SK-N-SH treated with all-trans-retinoic acid at 6 μM for 48 hours (cell line): ENCODE measurements at regions not wholly inside any gene's neighbourhood (a gene's known extent, or its start where the extent isn't known, plus 50 kb on each side); places are given as distances from the start of the nearest gene placed in this dataset.

ENCODE experiments used
- ATAC-seq: fragments of 200-7000 bp; cut with Tn5 transposase; 3 replicates; pipeline ENCODE4 v1.9.1; 2020; ENCODE audit warnings: mild to moderate bottlenecking, moderate library complexity
- ARNTL ChIP-seq: fragments of 450-650 bp; formaldehyde crosslinking; IDR thresholded peaks from 2 replicates; pipeline ENCODE4 v1.5.0; 2020; ENCODE audit warnings: low read depth, mild to moderate bottlenecking, moderate library complexity, borderline replicate concordance
- BACH2 ChIP-seq: fragments of 250-450 bp; sonication (Bioruptor Pico); IDR thresholded peaks from 2 replicates; pipeline ENCODE4 v1.9.0; 2021; ENCODE audit warnings: mild to moderate bottlenecking, borderline replicate concordance
- CSDC2 ChIP-seq: fragments of 250-450 bp; sonication (Bioruptor Pico); IDR thresholded peaks from 2 replicates; pipeline ENCODE4 v1.5.0; 2020; ENCODE audit warnings: mild to moderate bottlenecking, moderate library complexity
- CSRNP3 ChIP-seq: fragments of 250-450 bp; sonication (Bioruptor Pico); IDR thresholded peaks from 2 replicates; pipeline ENCODE4 v1.5.1; 2021; ENCODE audit warnings: mild to moderate bottlenecking, moderate library complexity
- ESRRG ChIP-seq: fragments of 250-450 bp; sonication (Bioruptor Pico); IDR thresholded peaks from 2 replicates; pipeline ENCODE4 v1.6.1; 2021; ENCODE audit warnings: mild to moderate bottlenecking
- GLIS3 ChIP-seq: fragments of 250-450 bp; sonication (Bioruptor Pico); IDR thresholded peaks from 2 replicates; pipeline ENCODE4 v1.5.0; 2020; ENCODE audit warnings: mild to moderate bottlenecking, moderate library complexity
- ISL1 ChIP-seq: fragments of 250-450 bp; sonication (Bioruptor Pico); IDR thresholded peaks from 2 replicates; pipeline ENCODE4 v2.1.2; 2022; ENCODE audit warnings: mild to moderate bottlenecking, moderate library complexity
- OSR1 ChIP-seq: fragments of 250-450 bp; sonication (Bioruptor Pico); IDR thresholded peaks from 2 replicates; pipeline ENCODE4 v1.8.0; 2022; ENCODE audit warnings: moderate library complexity, mild to moderate bottlenecking, inconsistent platforms
- PATZ1 ChIP-seq: fragments of 250-450 bp; sonication (Bioruptor Pico); IDR thresholded peaks from 2 replicates; pipeline ENCODE4 v1.8.0; 2020; ENCODE audit warnings: mild to moderate bottlenecking, moderate library complexity, borderline replicate concordance
- POU6F1 ChIP-seq: fragments of 250-450 bp; sonication (Bioruptor Pico); IDR thresholded peaks from 2 replicates; pipeline ENCODE4 v1.8.0; 2021; ENCODE audit warnings: low read depth, mild to moderate bottlenecking, moderate library complexity, borderline replicate concordance
- PPARA ChIP-seq: fragments of 250-450 bp; sonication (Bioruptor Pico); IDR thresholded peaks from 2 replicates; pipeline ENCODE4 v1.5.0; 2020; ENCODE audit warnings: mild to moderate bottlenecking, borderline replicate concordance
- TCF4 ChIP-seq: fragments of 250-450 bp; sonication (Bioruptor Pico); IDR thresholded peaks from 2 replicates; pipeline ENCODE4 v1.8.0; 2021; ENCODE audit warnings: mild to moderate bottlenecking, moderate library complexity, borderline replicate concordance
- TOX ChIP-seq: fragments of 250-450 bp; sonication (Bioruptor Pico); IDR thresholded peaks from 2 replicates; pipeline ENCODE4 v1.8.0; 2021; ENCODE audit warnings: mild to moderate bottlenecking, moderate library complexity, borderline replicate concordance
- TSHZ2 ChIP-seq: fragments of 250-450 bp; sonication (Bioruptor Pico); IDR thresholded peaks from 2 replicates; pipeline ENCODE4 v1.5.0; 2020; ENCODE audit warnings: mild to moderate bottlenecking, moderate library complexity
- ZC3H10 ChIP-seq: fragments of 250-450 bp; sonication (Bioruptor Pico); IDR thresholded peaks from 2 replicates; pipeline ENCODE4 v1.5.1; 2021; ENCODE audit warnings: mild to moderate bottlenecking, moderate library complexity
- ZFP3 ChIP-seq: fragments of 250-450 bp; sonication (Bioruptor Pico); IDR thresholded peaks from 2 replicates; pipeline ENCODE4 v1.5.0; 2020; ENCODE audit warnings: mild to moderate bottlenecking, moderate library complexity
- ZFP30 ChIP-seq: fragments of 450-650 bp; formaldehyde crosslinking; IDR thresholded peaks from 2 replicates; pipeline ENCODE4 v1.5.0; 2022; ENCODE audit warnings: mild to moderate bottlenecking, moderate library complexity
- ZNF70 ChIP-seq: fragments of 450-650 bp; formaldehyde crosslinking; IDR thresholded peaks from 2 replicates; pipeline ENCODE4 v1.5.0; 2020; ENCODE audit warnings: mild to moderate bottlenecking, moderate library complexity
- ZNF8 ChIP-seq: fragments of 450-650 bp; formaldehyde crosslinking; IDR thresholded peaks from 2 replicates; pipeline ENCODE4 v1.5.0; 2020; ENCODE audit warnings: mild to moderate bottlenecking, moderate library complexity

- ATAC-seq: no peak
- TF ChIP-seq ESRRG (CRISPR knock-in tag): no peak
- no peak for TF ChIP-seq CSDC2 (CRISPR knock-in tag)
- no peak for TF ChIP-seq ARNTL (CRISPR knock-in tag)
- no peak for TF ChIP-seq TCF4 (CRISPR knock-in tag)
- TF ChIP-seq ZFP3: no peak
Observed at GRCh38 chrX:46263494-46263893, 281.7 kb downstream of the ZNF674 start.

GRCh38 chrX:46262304-46262703, 282.9 kb downstream of the ZNF674 start:
- TF ChIP-seq BACH2 (CRISPR knock-in tag): no peak
- no peak for TF ChIP-seq CSRNP3 (CRISPR knock-in tag)
- no peak for TF ChIP-seq TSHZ2
- TF ChIP-seq ZNF70 (CRISPR knock-in tag): no peak
- TF ChIP-seq POU6F1 (CRISPR knock-in tag): no peak
- no peak for TF ChIP-seq PATZ1 (CRISPR knock-in tag)
- no peak for TF ChIP-seq ISL1
- no peak for TF ChIP-seq TOX (CRISPR knock-in tag)
- TF ChIP-seq TCF4 (CRISPR knock-in tag): no peak
- no peak for TF ChIP-seq CSDC2 (CRISPR knock-in tag)
- TF ChIP-seq OSR1 (CRISPR knock-in tag): no peak
- no peak for TF ChIP-seq ESRRG (CRISPR knock-in tag)
- no peak for TF ChIP-seq ZNF8
- no peak for TF ChIP-seq PPARA (CRISPR knock-in tag)
- TF ChIP-seq ZFP30 (CRISPR knock-in tag): no peak
- TF ChIP-seq ZC3H10 (CRISPR knock-in tag): no peak
- no peak for TF ChIP-seq GLIS3 (CRISPR knock-in tag)
- TF ChIP-seq ZFP3: no peak
- TF ChIP-seq ARNTL (CRISPR knock-in tag): no peak
- no peak for ATAC-seq

GRCh38 chrX:46260499-46260898, 284.7 kb downstream of the ZNF674 start:
- ATAC-seq: no peak
- TF ChIP-seq TSHZ2 (no peak), ZFP30 (CRISPR knock-in tag) (no peak), CSRNP3 (CRISPR knock-in tag) (no peak), BACH2 (CRISPR knock-in tag) (no peak), GLIS3 (CRISPR knock-in tag) (no peak), TCF4 (CRISPR knock-in tag) (no peak)
